NCI-H446 treated with DMSO at 0.1 percent for 48 hours (cell line): ENCODE measurements at regions not wholly inside any gene's neighbourhood (a gene's known extent, or its start where the extent isn't known, plus 50 kb on each side); places are given as distances from the start of the nearest gene placed in this dataset.

Experiments used
- DNase-seq: peaks from one replicate; lab custom pipeline; 2025; lab: John Stamatoyannopoulos, UW

DNA sequence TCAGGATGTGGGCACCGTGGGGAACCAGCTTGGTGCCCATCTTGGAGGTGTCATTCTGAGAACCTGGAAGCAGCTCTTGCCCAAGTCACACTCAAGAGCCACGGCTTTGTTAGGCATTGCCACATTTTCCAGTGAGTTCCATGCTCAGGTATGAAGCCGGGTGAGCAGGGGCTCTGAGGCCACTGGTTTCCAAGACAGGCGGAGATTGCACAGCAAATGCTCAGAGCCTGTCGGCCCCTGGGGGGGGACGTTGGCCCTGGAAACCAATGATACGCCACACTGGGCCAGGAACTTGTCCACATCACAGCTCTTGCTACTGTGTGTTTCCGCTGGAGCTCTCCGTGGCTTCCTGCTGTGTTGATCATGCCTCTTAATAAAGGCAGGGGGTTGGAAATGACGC is 52.5 kb upstream of the SALL3 start:
- DNase-seq = no peak

DNA sequence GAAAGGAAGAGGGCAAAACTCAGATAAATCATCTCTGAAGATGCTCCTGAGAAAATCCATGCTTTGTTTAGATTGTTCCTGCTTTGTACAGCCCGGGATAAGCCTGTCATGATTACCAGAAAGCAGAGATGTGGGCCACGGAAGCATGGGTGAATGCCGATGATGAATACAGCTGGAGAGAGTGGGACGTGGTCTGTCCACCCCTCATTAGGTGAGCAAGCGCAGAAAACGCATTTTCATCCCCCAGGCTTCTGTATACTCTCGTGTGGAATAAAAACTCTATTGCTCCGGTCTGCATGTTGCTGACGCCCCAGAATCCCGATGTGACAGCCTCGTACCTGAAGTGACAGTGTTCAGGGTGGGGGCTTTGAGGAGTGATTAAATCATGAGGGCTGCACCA is 52.0 kb upstream of the SALL3 start:
- no peak for DNase-seq

- no peak for DNase-seq
Measured at GRCh38 chr18:78928076-78928475, 51.5 kb upstream of the SALL3 start.

DNA sequence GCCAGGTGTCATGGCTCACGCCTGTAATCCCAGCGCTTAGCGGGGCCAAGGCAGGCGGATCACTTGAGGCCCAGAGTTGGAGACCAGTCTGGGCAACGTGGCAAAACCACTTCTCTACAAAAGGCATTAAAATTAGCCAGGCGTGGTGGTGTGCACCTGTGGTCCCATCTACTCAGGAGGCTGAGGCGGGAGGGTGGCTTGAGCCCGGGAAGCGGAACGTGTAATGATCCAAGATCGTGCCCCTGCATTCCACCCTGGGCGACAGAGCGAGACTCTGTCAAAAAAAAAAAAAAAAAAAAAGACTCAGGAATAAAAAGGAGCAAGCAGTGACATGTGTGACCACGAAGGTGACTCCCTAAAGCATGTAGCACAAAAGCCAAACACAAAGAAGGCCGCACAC is 50.1 kb upstream of the SALL3 start:
- DNase-seq = no peak
